ENCODE measurements at regions not wholly inside any gene's neighbourhood (a gene's known extent, or its start where the extent isn't known, plus 50 kb on each side); places are given as distances from the start of the nearest gene placed in this dataset.

DNA sequence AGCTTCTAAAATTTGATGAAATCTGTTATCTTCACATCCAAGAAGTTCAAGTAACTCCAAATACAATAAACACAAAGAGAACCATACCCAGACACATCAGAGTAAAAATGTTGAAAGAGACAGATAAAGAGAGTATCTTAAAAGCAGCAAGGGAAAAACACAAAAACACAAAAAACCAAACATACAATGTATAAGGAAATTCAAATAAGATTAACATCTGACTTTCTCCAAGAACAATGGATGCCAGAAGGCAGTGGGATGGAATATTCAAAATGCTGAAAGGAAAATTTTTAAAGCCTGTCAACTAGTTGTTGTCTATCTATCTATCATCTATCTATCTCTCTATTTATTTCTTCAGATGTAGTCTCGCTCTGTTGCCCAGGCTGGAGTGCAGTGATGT, 72.4 kb upstream of the MKLN1 start:
- TF ChIP-seq POLR2AphosphoS5 (IDR thresholded peaks at IDR 0.05; ENCODE audit: low read depth, low read length) (no peak), PAX5 (IDR thresholded peaks at IDR 0.05; ENCODE audit: insufficient read depth, low read length, severe bottlenecking) (no peak)
- no peak for FAIRE-seq
- no peak for DNase-seq (ENCODE audit: insufficient read length, low spot score)

GRCh38 chr7:131261476-131261994, 66.1 kb upstream of the MKLN1 start:
- FAIRE-seq (no peak), DNase-seq (ENCODE audit: insufficient read length, low spot score) (no peak)
- TF ChIP-seq POLR2AphosphoS5 (IDR thresholded peaks at IDR 0.05; ENCODE audit: low read depth, low read length), result no peak
- no peak for TF ChIP-seq POLR2A (IDR thresholded peaks at IDR 0.05; ENCODE audit: low read depth, low read length)
- no peak for TF ChIP-seq POU2F2 (IDR thresholded peaks at IDR 0.05; ENCODE audit: low read depth, low read length)

DNA sequence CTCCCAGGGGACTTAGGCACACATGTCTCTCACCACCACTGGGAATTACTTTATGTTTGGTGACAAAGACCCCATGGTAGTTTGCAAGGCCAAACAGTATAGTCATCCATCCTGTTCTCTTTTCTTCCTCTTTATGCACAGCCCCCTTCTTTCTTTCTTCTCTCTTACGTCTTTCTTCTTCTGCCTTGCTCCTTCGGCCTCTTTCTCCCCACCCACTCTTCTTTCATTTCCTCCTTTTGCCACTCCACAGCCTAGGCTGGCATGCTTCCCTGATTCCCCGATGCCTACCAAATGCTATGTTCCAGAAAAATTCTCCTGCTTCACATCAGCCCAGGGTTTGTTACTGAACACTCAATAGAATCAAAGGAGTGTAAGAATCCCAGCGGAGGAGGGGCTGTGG, 62.4 kb upstream of the MKLN1 start:
- no peak for DNase-seq (ENCODE audit: insufficient read length, low spot score)
- no peak for FAIRE-seq
- TF ChIP-seq PAX5 (IDR thresholded peaks at IDR 0.05; ENCODE audit: insufficient read depth, low read length, severe bottlenecking) (no peak), TAF1 (IDR thresholded peaks at IDR 0.05; ENCODE audit: low read depth, low read length) (no peak), POLR2AphosphoS5 (IDR thresholded peaks at IDR 0.05; ENCODE audit: low read depth, low read length) (no peak), SPI1 (IDR thresholded peaks at IDR 0.05; ENCODE audit: low read depth, low read length) (peak; percentile 78)

DNA sequence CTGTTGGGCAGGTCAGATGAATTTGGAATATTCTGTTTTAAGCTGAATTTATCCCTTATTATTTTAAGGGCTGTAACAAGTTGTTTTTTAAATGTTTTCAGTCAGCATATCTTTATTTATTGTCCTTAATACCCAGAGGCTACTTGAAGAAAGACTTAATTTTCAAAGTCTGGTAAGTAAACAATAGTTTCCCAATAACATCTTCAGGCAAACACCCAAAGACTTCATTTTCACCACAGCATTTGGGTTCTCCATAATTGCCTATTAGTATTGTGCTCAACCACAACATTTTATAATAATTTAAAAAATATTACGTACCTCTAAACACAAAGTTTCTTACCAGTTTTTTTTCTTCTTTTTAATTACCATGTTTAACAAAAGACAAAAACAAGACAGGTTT, 60.0 kb upstream of the MKLN1 start:
- TF ChIP-seq SPI1 (IDR thresholded peaks at IDR 0.05; ENCODE audit: low read depth, low read length) (no peak), POLR2AphosphoS5 (IDR thresholded peaks at IDR 0.05; ENCODE audit: low read depth, low read length) (no peak), PAX5 (IDR thresholded peaks at IDR 0.05; ENCODE audit: insufficient read depth, low read length, severe bottlenecking) (no peak), POU2F2 (IDR thresholded peaks at IDR 0.05; ENCODE audit: low read depth, low read length) (no peak), TAF1 (IDR thresholded peaks at IDR 0.05; ENCODE audit: low read depth, low read length) (no peak), POLR2A (IDR thresholded peaks at IDR 0.05; ENCODE audit: low read depth, low read length) (no peak)
- DNase-seq (ENCODE audit: insufficient read length, low spot score) (no peak), FAIRE-seq (no peak)

- FAIRE-seq (no peak), DNase-seq (ENCODE audit: insufficient read length, low spot score) (no peak)
- TF ChIP-seq TAF1 (IDR thresholded peaks at IDR 0.05; ENCODE audit: low read depth, low read length) (no peak), SPI1 (IDR thresholded peaks at IDR 0.05; ENCODE audit: low read depth, low read length) (no peak), POU2F2 (IDR thresholded peaks at IDR 0.05; ENCODE audit: low read depth, low read length) (no peak), PAX5 (IDR thresholded peaks at IDR 0.05; ENCODE audit: insufficient read depth, low read length, severe bottlenecking) (no peak), POLR2A (IDR thresholded peaks at IDR 0.05; ENCODE audit: low read depth, low read length) (no peak), POLR2AphosphoS5 (IDR thresholded peaks at IDR 0.05; ENCODE audit: low read depth, low read length) (no peak)
These were observed 58.8 kb upstream of the MKLN1 start for GRCh38 chr7:131268906-131269305.

GRCh38 chr7:131272086-131272485, 55.6 kb upstream of the MKLN1 start:
- FAIRE-seq, result no peak
- no peak for TF ChIP-seq TAF1 (IDR thresholded peaks at IDR 0.05; ENCODE audit: low read depth, low read length)
- TF ChIP-seq PAX5 (IDR thresholded peaks at IDR 0.05; ENCODE audit: insufficient read depth, low read length, severe bottlenecking), result no peak
- TF ChIP-seq POLR2A (IDR thresholded peaks at IDR 0.05; ENCODE audit: low read depth, low read length), result no peak
- TF ChIP-seq SPI1 (IDR thresholded peaks at IDR 0.05; ENCODE audit: low read depth, low read length), result no peak
- no peak for TF ChIP-seq POU2F2 (IDR thresholded peaks at IDR 0.05; ENCODE audit: low read depth, low read length)

GRCh38 chr7:131274986-131275385, 52.7 kb upstream of the MKLN1 start:
- FAIRE-seq (no peak), DNase-seq (ENCODE audit: insufficient read length, low spot score) (no peak)
- TF ChIP-seq POU2F2 (IDR thresholded peaks at IDR 0.05; ENCODE audit: low read depth, low read length) (no peak), SPI1 (IDR thresholded peaks at IDR 0.05; ENCODE audit: low read depth, low read length) (no peak), POLR2AphosphoS5 (IDR thresholded peaks at IDR 0.05; ENCODE audit: low read depth, low read length) (no peak), POLR2A (IDR thresholded peaks at IDR 0.05; ENCODE audit: low read depth, low read length) (no peak)

More at GRCh38 chr7:131272086-131272485, 55.6 kb upstream of the MKLN1 start:
- no peak for DNase-seq (ENCODE audit: insufficient read length, low spot score)

DNA sequence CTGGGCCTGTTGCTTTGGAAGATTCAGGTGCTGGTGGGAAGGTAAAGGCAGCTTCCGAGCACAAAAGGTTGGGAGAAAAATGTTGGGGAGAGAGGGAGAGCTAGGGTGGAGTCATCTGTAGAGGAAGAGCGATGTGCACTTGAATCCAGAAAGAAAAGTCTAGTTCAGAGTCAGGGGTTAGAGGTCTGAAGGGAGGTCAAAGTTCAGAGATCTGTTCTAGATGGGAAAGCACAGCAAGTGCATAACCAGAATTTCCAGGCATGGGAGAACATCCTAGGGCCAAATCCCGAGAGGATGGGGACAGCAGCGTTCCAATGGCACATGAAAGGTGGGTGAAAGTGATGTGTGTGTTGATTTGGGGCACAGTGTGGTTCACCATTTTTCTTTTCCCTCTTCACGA, 51.5 kb upstream of the MKLN1 start:
- TF ChIP-seq SPI1 (IDR thresholded peaks at IDR 0.05; ENCODE audit: low read depth, low read length) (no peak), POLR2AphosphoS5 (IDR thresholded peaks at IDR 0.05; ENCODE audit: low read depth, low read length) (no peak), PAX5 (IDR thresholded peaks at IDR 0.05; ENCODE audit: insufficient read depth, low read length, severe bottlenecking) (no peak), TAF1 (IDR thresholded peaks at IDR 0.05; ENCODE audit: low read depth, low read length) (no peak), POLR2A (IDR thresholded peaks at IDR 0.05; ENCODE audit: low read depth, low read length) (no peak), POU2F2 (IDR thresholded peaks at IDR 0.05; ENCODE audit: low read depth, low read length) (no peak)
- DNase-seq (ENCODE audit: insufficient read length, low spot score) (no peak), FAIRE-seq (no peak)

GRCh38 chr7:131276748-131277147, 50.9 kb upstream of the MKLN1 start:
- no peak for TF ChIP-seq POU2F2 (IDR thresholded peaks at IDR 0.05; ENCODE audit: low read depth, low read length)
- no peak for TF ChIP-seq POLR2A (IDR thresholded peaks at IDR 0.05; ENCODE audit: low read depth, low read length)
- TF ChIP-seq PAX5 (IDR thresholded peaks at IDR 0.05; ENCODE audit: insufficient read depth, low read length, severe bottlenecking), result no peak
- TF ChIP-seq TAF1 (IDR thresholded peaks at IDR 0.05; ENCODE audit: low read depth, low read length), result no peak
- no peak for TF ChIP-seq SPI1 (IDR thresholded peaks at IDR 0.05; ENCODE audit: low read depth, low read length)
- no peak for TF ChIP-seq POLR2AphosphoS5 (IDR thresholded peaks at IDR 0.05; ENCODE audit: low read depth, low read length)
- no peak for FAIRE-seq
- DNase-seq (ENCODE audit: insufficient read length, low spot score), result no peak
